Spinal cord (tissue), 9 donors: ENCODE measurements at regions not wholly inside any gene's neighbourhood (a gene's known extent, or its start where the extent isn't known, plus 50 kb on each side); places are given as distances from the start of the nearest gene placed in this dataset.

Source experiments
- DNase-seq, 6 donors: peaks; one replicate each; pipeline versions ENCODE4 v3.0.0 to v3.0.0-alpha.2; 2013 to 2015; ENCODE audit warnings: low spot score in 6 of 6, low read depth in 4 of 6
- H3K27ac ChIP-seq: one replicate; pipeline ENCODE4 v1.5.1; 2013; ENCODE audit warnings: low read depth, low read length, control low read depth
- H3K27me3 ChIP-seq: one replicate; pipeline ENCODE4 v1.6.1; 2013; ENCODE audit warnings: low read length; ENCODE audit not compliant: control insufficient read depth, insufficient read depth
- H3K36me3 ChIP-seq: one replicate; pipeline ENCODE4 v1.6.1; 2013; ENCODE audit warnings: low read length; ENCODE audit not compliant: control insufficient read depth, insufficient read depth
- H3K4me1 ChIP-seq: one replicate; pipeline ENCODE4 v1.6.1; 2013; ENCODE audit warnings: low read length; ENCODE audit not compliant: control insufficient read depth, insufficient read depth
- H3K4me3 ChIP-seq: one replicate; pipeline ENCODE4 v1.5.1; 2013; ENCODE audit warnings: low read depth, low read length, control low read depth
- H3K9me3 ChIP-seq: one replicate; pipeline ENCODE4 v1.6.1; 2013; ENCODE audit warnings: low read length; ENCODE audit not compliant: control insufficient read depth, insufficient read depth
- WGBS: methylation state at CpG from one replicate; pipeline ENCODE4 v1.1.5; 2013; ENCODE audit warnings: missing lambda C conversion rate; ENCODE audit not compliant: insufficient coverage; 5-methylcytosine and 5-hydroxymethylcytosine counted together
- donor health status: healthy.

DNA sequence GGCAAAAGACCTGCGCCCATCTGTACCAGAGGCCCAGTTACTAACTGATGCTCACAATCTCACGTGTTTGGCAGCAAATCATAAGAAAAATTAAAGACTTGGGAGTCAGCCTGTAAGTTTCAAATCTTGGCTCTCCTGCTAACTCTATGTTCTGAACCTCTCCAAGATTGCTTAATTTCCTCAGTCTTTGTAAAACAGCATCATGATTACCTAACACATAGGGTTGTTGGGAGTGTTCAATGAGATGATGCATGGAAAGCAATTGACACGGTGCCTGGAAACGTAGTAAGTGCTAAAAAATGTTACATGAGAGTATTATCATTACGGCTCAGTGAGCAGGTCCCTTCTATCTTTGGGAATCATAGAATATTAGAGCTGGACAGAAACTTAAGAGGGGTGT, 497.6 kb upstream of the TCF4 start:
- Histone ChIP-seq H3K9me3 (no peaks in the 10 kb centered on the region), H3K4me3 (no peak overlapping the region), H3K27me3 (no peaks in the 10 kb centered on the region), H3K36me3 (no peaks in the 10 kb centered on the region), H3K27ac (no peak overlapping the region), H3K4me1 (peaks cover 4% of the 10 kb centered on the region)
- 100% methylated on average over 2 of the region's 5 CpGs for WGBS
- DNase-seq, result peak in 1 of 6 donors; percentile 45

DNA sequence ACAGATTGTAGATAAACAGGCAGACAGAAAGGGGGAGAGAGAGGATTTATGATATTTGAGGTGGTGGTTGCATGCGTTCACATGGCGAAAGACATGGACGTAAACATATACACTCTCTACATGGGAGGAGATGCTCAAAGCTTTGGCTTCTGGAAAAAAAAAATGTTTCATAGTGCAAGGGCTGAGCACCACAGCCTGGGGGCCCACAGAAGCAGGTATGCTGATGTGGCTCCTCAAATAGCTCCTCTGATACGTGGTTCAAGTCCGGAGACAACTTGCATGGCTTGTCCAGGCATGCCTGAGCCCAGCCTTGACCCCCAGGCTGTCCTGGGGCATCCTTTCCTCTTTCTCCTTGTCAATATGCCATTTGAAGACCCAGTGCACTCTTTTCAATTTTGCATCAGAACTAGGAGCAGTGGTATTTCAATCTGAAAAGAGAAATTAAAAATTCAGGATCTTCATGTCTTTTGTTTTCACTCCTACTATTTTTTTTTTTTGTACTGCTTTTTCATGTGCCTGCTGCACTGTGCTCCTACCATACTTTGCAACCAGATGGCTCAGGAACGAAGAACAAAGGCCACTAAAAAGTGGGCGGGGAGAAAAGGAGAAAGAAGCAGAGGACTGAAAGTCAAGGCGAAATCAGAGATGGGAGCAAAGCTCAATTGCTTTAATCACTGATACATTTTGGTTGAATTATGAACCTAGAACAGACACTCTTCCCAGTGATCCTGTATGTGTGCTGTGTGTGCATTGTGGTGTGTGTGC, 495.7 kb upstream of the TCF4 start:
- no peaks in the 10 kb centered on the region for H3K9me3 ChIP-seq
- H3K27ac ChIP-seq, result peak overlapping the region; percentile 40
- no peak overlapping the region for H3K4me3 ChIP-seq
- H3K36me3 ChIP-seq, result no peaks in the 10 kb centered on the region
- H3K4me1 ChIP-seq, result peaks cover 4% of the 10 kb centered on the region
- WGBS, result 59% methylated on average over 5 of the region's 8 CpGs
- no peaks in the 10 kb centered on the region for H3K27me3 ChIP-seq
- peak in 2 of 6 donors; percentile 78 to 80 for DNase-seq

DNA sequence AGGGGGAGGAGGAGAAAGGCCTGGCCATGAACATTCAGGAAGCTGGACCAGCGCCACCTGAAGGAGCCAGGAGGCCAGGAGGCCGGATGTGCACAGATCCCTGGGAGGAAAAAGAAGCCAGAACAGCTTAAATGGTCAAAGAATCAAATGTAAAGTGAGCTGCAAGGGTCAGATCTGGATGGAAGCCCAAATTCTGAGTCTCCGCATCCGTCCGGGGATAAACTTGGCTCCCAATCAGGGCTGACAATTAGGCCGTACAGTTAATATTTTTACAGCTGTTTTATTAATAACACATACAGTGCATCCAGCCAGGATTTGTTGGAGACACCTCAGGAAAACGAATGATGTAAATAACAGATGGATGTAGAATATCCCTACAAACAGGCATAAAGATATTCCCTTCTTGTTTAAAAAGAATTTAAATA, 495.1 kb upstream of the TCF4 start:
- Histone ChIP-seq H3K4me3 (no peak overlapping the region), H3K36me3 (no peaks in the 10 kb centered on the region), H3K27me3 (no peaks in the 10 kb centered on the region), H3K9me3 (no peaks in the 10 kb centered on the region), H3K27ac (peak overlapping the region; percentile 29), H3K4me1 (peaks cover 4% of the 10 kb centered on the region)
- peak in 3 of 6 donors; percentile 20 to 86 (median 49) for DNase-seq
- 49% methylated on average over 5 of the region's 7 CpGs for WGBS

DNA sequence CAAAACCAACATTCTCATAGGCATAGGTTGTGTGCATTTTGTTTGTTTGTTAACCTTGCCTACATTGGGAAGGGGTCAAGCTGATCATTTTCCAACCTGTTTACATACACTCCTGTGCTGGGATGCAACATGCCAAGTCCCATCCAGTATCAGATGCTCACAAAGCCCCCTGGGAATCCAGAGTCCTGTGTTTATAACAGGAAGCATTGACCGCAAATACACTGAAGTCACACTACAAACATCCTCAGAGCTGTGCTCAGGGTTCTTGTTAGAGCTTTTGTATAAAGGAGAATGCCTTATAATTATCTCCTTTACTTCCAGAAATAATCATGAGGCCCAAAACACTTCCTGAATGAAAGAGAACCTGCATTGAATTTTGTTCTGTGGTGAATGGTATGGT, 488.7 kb upstream of the TCF4 start:
- H3K27me3 ChIP-seq, result no peaks in the 10 kb centered on the region
- H3K36me3 ChIP-seq, result no peaks in the 10 kb centered on the region
- no peak for DNase-seq
- H3K4me3 ChIP-seq, result no peak overlapping the region
- no peaks in the 10 kb centered on the region for H3K9me3 ChIP-seq
- no CpG with 5 or more reads among the region's 1 CpG for WGBS
- H3K4me1 ChIP-seq, result no peaks in the 10 kb centered on the region
- no peak overlapping the region for H3K27ac ChIP-seq

DNA sequence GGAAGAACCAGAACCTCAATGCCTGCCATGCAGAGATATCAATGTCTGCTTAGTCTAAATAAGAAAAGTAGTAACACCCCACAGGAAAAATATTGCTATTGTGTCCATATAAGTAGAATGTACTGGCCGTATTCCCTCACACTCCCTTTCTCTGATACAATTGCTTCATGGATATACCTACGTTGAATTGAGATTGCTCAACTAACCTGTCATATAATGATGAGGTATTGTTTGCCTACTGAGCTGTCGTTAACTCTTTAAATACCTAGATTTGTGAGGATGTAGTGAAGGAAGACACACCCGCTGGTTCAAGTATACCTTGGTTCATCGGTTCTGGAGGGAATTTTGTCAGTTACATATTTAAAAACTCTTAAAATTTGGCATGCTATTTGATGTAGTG, 480.7 kb upstream of the TCF4 start:
- no CpG with 5 or more reads among the region's 5 CpGs for WGBS
- DNase-seq, result no peak

GRCh38 chr18:56067969-56068671, 480.1 kb upstream of the TCF4 start:
- no peak overlapping the region for H3K4me3 ChIP-seq
- H3K36me3 ChIP-seq, result no peaks in the 10 kb centered on the region
- H3K9me3 ChIP-seq, result no peaks in the 10 kb centered on the region
- peak in 2 of 6 donors; percentile 63 to 69 for DNase-seq
- 80% methylated on average over 1 of the region's 2 CpGs for WGBS
- no peaks in the 10 kb centered on the region for H3K27me3 ChIP-seq
- no peak overlapping the region for H3K27ac ChIP-seq
- H3K4me1 ChIP-seq, result no peaks in the 10 kb centered on the region

More for the DNA sequence above, 480.7 kb upstream of the TCF4 start:
- no peaks in the 10 kb centered on the region for H3K27me3 ChIP-seq
- no peaks in the 10 kb centered on the region for H3K36me3 ChIP-seq
- H3K4me3 ChIP-seq, result no peak overlapping the region
- H3K9me3 ChIP-seq, result no peaks in the 10 kb centered on the region
- no peaks in the 10 kb centered on the region for H3K4me1 ChIP-seq
- no peak overlapping the region for H3K27ac ChIP-seq

GRCh38 chr18:56067214-56067894, 479.4 kb upstream of the TCF4 start:
- H3K36me3 ChIP-seq, result no peaks in the 10 kb centered on the region
- no peaks in the 10 kb centered on the region for H3K9me3 ChIP-seq
- H3K4me1 ChIP-seq, result no peaks in the 10 kb centered on the region
- H3K27ac ChIP-seq, result no peak overlapping the region
- H3K4me3 ChIP-seq, result no peak overlapping the region
- DNase-seq, result peak in 2 of 6 donors; percentile 19 to 22
- 56% methylated on average over 1 of the region's 7 CpGs for WGBS
- no peaks in the 10 kb centered on the region for H3K27me3 ChIP-seq

GRCh38 chr18:56066524-56067213, 478.7 kb upstream of the TCF4 start:
- H3K27ac ChIP-seq, result peak overlapping the region; percentile 29
- no peaks in the 10 kb centered on the region for H3K9me3 ChIP-seq
- no peaks in the 10 kb centered on the region for H3K27me3 ChIP-seq
- H3K4me1 ChIP-seq, result no peaks in the 10 kb centered on the region
- H3K4me3 ChIP-seq, result no peak overlapping the region
- no peaks in the 10 kb centered on the region for H3K36me3 ChIP-seq
- peak in 2 of 6 donors; percentile 27 to 32 for DNase-seq
- WGBS, result no CpG with 5 or more reads among the region's 2 CpGs

DNA sequence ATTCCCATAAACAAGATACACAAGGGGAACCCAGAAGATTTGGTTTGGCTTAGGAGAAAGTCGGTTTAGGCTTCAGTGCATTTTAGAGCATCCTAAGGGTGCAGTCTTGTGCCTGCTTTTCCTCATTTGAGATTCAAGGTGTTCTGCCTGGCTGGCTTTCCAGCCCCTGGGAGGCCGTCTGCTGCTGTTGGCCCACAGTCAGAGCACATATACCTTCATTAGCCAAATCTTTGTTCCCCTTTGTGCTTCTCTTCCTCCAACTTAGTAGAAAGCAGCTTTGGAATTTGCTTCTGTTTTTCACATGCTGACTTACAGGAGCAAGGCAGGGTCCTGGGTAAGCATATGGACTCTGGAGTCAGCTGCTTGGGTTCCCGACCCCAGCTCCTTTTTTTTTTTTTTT, 477.1 kb upstream of the TCF4 start:
- Histone ChIP-seq H3K9me3 (no peaks in the 10 kb centered on the region), H3K4me3 (no peak overlapping the region), H3K27ac (no peak overlapping the region), H3K36me3 (no peaks in the 10 kb centered on the region), H3K4me1 (no peaks in the 10 kb centered on the region), H3K27me3 (no peaks in the 10 kb centered on the region)
- peak in 1 of 6 donors; percentile 71 for DNase-seq
- 71% methylated on average over 2 of the region's 3 CpGs for WGBS
